ENCODE measurements at regions not wholly inside any gene's neighbourhood (a gene's known extent, or its start where the extent isn't known, plus 50 kb on each side); places are given as distances from the start of the nearest gene placed in this dataset.

GRCh38 chr16:73710526-73710925, 586.1 kb upstream of the PSMD7 start:
- Mint-ChIP-seq H3K36me3 (ENCODE audit: low read depth) (no peaks in the 10 kb centered on the region), H3K9me3 (no peaks in the 10 kb centered on the region), H3K27ac (no peak overlapping the region), H3K4me1 (peaks cover 25% of the 10 kb centered on the region), H3K27me3 (ENCODE audit: insufficient read depth) (no peaks in the 10 kb centered on the region), H3K4me3 (no peak overlapping the region)
- H3K36me3 ChIP-seq (ENCODE audit: control insufficient read depth, insufficient read depth, low read length): no peaks in the 10 kb centered on the region
- H3K4me3 ChIP-seq (ENCODE audit: low read length): no peak overlapping the region
- TF ChIP-seq, protein P1, sequence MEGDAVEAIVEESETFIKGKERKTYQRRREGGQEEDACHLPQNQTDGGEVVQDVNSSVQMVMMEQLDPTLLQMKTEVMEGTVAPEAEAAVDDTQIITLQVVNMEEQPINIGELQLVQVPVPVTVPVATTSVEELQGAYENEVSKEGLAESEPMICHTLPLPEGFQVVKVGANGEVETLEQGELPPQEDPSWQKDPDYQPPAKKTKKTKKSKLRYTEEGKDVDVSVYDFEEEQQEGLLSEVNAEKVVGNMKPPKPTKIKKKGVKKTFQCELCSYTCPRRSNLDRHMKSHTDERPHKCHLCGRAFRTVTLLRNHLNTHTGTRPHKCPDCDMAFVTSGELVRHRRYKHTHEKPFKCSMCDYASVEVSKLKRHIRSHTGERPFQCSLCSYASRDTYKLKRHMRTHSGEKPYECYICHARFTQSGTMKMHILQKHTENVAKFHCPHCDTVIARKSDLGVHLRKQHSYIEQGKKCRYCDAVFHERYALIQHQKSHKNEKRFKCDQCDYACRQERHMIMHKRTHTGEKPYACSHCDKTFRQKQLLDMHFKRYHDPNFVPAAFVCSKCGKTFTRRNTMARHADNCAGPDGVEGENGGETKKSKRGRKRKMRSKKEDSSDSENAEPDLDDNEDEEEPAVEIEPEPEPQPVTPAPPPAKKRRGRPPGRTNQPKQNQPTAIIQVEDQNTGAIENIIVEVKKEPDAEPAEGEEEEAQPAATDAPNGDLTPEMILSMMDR (conservative IDR thresholded peaks at IDR 0.05): no peak
- H3K4me1 ChIP-seq (ENCODE audit: control insufficient read depth, insufficient read depth, low read length): no peaks in the 10 kb centered on the region
- WGBS, 2 experiments (ENCODE audit: insufficient coverage in 1 of 2, insufficient read length in 1 of 2): 87 to 90% methylated on average over 8 to 9 of the region's 9 CpGs
- no peak overlapping the region for H3K27ac ChIP-seq (ENCODE audit: low read depth, low read length)
- no peak overlapping the region for H3K9ac ChIP-seq (ENCODE audit: extremely low read depth, low read length, poor library complexity, severe bottlenecking)
- DNase-seq: no peak
- H3K27me3 ChIP-seq (ENCODE audit: control insufficient read depth, insufficient read depth, low read length, poor library complexity, severe bottlenecking): no peaks in the 10 kb centered on the region
- no peaks in the 10 kb centered on the region for H3K9me3 ChIP-seq (ENCODE audit: control insufficient read depth, low read length)

- H3K9ac ChIP-seq (ENCODE audit: extremely low read depth, low read length, poor library complexity, severe bottlenecking): no peak overlapping the region
- TF ChIP-seq, protein P1 (conservative IDR thresholded peaks at IDR 0.05): no peak
- no peak overlapping the region for H3K4me3 ChIP-seq (ENCODE audit: low read length)
- H3K36me3 Mint-ChIP-seq (ENCODE audit: low read depth): no peaks in the 10 kb centered on the region
- no peak overlapping the region for H3K27ac Mint-ChIP-seq
- H3K36me3 ChIP-seq (ENCODE audit: control insufficient read depth, insufficient read depth, low read length): no peaks in the 10 kb centered on the region
- no peaks in the 10 kb centered on the region for H3K27me3 ChIP-seq (ENCODE audit: control insufficient read depth, insufficient read depth, low read length, poor library complexity, severe bottlenecking)
- no peaks in the 10 kb centered on the region for H3K4me1 ChIP-seq (ENCODE audit: control insufficient read depth, insufficient read depth, low read length)
- no peaks in the 10 kb centered on the region for H3K9me3 Mint-ChIP-seq
- WGBS, 2 experiments (ENCODE audit: insufficient coverage in 1 of 2, insufficient read length in 1 of 2): 84 to 95% methylated on average over 2 to 3 of the region's 3 CpGs
- H3K27me3 Mint-ChIP-seq (ENCODE audit: insufficient read depth): no peaks in the 10 kb centered on the region
- H3K4me1 Mint-ChIP-seq: peaks cover 16% of the 10 kb centered on the region
- no peak overlapping the region for H3K4me3 Mint-ChIP-seq
- H3K27ac ChIP-seq (ENCODE audit: low read depth, low read length): no peak overlapping the region
- DNase-seq: no peak
- H3K9me3 ChIP-seq (ENCODE audit: control insufficient read depth, low read length): no peaks in the 10 kb centered on the region
Observed at GRCh38 chr16:73707863-73708262, 588.8 kb upstream of the PSMD7 start.

- H3K9me3 ChIP-seq (ENCODE audit: control insufficient read depth, low read length): no peaks in the 10 kb centered on the region
- no peaks in the 10 kb centered on the region for H3K36me3 Mint-ChIP-seq (ENCODE audit: low read depth)
- H3K4me3 ChIP-seq (ENCODE audit: low read length): no peak overlapping the region
- H3K27me3 ChIP-seq (ENCODE audit: control insufficient read depth, insufficient read depth, low read length, poor library complexity, severe bottlenecking): no peaks in the 10 kb centered on the region
- no peaks in the 10 kb centered on the region for H3K4me1 ChIP-seq (ENCODE audit: control insufficient read depth, insufficient read depth, low read length)
- no peaks in the 10 kb centered on the region for H3K9me3 Mint-ChIP-seq
- TF ChIP-seq, protein P1 (conservative IDR thresholded peaks at IDR 0.05): no peak
- peaks cover 2% of the 10 kb centered on the region for H3K4me1 Mint-ChIP-seq
- no peak overlapping the region for H3K9ac ChIP-seq (ENCODE audit: extremely low read depth, low read length, poor library complexity, severe bottlenecking)
- DNase-seq: no peak
- H3K36me3 ChIP-seq (ENCODE audit: control insufficient read depth, insufficient read depth, low read length): no peaks in the 10 kb centered on the region
- no peak overlapping the region for H3K27ac ChIP-seq (ENCODE audit: low read depth, low read length)
- H3K4me3 Mint-ChIP-seq: no peak overlapping the region
- 95 to 100% methylated on average over 5 to 6 of the region's 6 CpGs for WGBS, 2 experiments (ENCODE audit: insufficient coverage in 1 of 2, insufficient read length in 1 of 2)
- no peaks in the 10 kb centered on the region for H3K27me3 Mint-ChIP-seq (ENCODE audit: insufficient read depth)
- H3K27ac Mint-ChIP-seq: no peak overlapping the region
Observed at GRCh38 chr16:73703891-73704290, 592.7 kb upstream of the PSMD7 start.

Measured in endodermal cell (in vitro differentiated cells).